ENCODE measurements at regions not wholly inside any gene's neighbourhood (a gene's known extent, or its start where the extent isn't known, plus 50 kb on each side); places are given as distances from the start of the nearest gene placed in this dataset.
"Not testable (repeated sequence)": the region's sequence is repeated elsewhere in the genome, so short reads cannot be mapped to it uniquely, and the experiment has no call there.

DNA sequence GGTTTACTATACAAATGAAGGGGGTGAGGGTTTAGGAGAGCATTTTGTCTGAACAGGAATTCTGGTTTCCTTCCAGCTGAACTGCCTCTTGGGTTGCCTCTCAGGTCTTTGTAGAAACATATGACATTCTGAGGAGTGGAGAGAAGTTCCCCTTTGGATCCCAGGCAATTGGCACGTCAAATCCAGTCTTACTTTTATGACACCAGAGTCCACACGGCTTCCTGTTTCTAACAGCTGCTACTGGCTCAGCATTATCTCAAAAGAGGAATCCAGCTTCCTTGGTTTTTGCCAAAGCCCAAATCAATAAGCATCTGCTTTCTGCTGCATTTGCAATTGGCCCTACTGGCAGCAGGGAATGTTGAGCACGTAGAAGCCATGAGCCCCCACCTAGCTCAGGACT is 97.6 kb upstream of the FAM20A start:
- DNase-seq = no peak

DNA sequence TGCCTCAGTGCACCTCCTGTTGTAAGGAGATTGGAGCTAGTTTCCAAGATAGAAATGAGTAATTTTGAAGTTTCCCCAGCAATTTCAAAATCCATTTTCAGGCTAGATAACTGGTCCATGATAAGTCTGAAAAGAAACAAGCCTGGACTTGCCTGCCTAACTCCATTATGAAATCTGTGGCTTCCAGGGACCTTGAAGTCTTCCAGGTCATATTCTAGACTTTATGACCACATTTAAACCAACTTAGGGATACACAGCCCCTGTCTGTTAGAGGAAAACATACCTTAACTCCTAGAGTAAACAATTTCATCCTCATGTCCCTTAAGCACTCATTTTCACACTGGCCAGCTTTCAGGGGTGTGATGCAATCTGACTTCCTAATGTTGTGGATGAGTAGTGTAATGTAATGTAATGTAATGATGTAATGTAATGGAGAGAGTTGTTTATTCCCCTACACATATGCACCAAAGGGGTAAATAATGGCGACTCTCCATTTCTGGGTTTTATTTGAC is 96.7 kb upstream of the FAM20A start:
- DNase-seq = no peak

GRCh38 chr17:68695659-68696058 is 94.5 kb upstream of the FAM20A start:
- no peak for DNase-seq

GRCh38 chr17:68694791-68695485 is 93.8 kb upstream of the FAM20A start:
- DNase-seq = no peak

DNA sequence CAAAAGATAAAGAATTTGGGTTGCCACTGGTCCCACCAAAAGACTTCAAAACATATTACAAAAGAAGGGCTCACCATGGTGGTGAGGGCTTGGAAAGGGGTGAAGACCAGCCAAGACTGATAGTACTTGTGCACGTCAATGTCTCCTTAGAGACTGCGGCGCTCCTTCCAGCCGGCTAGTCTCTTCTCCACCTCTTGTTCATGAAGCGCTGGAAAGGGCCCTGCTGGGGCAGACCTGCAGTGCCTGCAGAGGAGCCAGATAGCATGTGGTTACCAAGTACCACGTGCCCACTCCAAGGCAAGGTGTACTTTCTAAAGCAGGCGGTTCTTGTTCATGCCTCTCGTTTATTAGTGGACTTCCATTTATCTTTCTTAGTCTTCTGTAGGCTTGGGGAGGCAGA is 92.7 kb upstream of the FAM20A start:
- no peak for DNase-seq

DNA sequence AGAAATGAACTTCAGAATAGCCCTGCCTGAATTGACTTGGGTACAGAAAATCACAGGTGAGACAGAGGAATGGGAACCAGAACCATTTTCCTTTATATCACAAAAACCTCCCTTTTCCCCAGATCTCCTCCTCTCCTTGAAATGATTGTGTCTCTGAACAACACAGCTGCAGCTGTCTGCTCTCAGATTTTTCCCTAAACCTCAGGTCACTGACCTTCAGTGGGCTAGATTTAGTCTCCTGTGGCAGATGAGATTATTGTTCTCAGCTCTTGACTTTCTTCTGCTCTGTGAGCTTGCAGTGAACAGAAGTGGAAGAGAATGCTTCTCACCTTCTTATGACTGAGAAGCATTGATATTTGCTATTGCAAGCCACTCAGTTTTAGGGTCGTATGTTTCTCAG is 92.3 kb upstream of the FAM20A start:
- no peak for DNase-seq

GRCh38 chr17:68686108-68686988 is 85.2 kb upstream of the FAM20A start:
- no peak for DNase-seq

DNA sequence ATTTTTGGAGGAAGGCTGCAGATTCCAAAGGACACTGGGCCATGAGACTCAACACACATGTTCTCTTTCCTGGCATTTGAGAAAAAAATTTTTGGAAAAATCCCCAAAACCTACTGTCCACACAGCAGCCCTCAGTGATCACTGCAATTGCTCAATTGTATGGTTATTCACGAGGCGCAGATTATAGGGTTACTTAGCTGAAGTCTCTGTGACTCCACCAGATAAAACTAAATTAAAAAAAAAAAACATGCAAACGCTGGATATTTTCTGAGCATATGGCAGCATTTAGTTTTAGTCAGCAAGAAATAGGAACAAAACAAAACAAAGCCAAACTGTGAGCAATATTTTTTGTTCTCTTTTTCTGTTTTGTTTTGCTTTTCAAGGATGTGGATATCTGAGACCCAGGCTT is 83.8 kb upstream of the FAM20A start:
- DNase-seq = no peak

DNA sequence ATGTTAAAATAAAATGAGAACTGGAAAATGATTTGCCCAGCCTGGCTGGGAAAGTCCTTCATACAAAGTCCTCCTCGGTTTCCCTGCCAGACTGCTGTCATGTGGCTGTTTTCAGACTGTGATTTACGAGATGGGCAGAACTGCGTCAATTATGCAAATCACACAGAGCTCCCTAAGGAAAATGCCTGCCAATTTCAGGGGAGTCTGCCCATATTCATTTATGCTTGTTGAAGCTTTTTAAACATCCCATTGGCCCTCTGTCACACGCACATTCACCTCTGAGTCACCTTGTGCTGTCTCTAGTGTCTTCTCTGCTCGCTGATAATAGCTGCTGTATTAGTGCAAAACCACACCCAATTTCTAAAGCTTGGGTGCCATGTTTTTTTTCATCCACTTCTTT is 81.7 kb upstream of the FAM20A start:
- no peak for DNase-seq

- DNase-seq = no peak
These were observed 78.7 kb upstream of the FAM20A start for GRCh38 chr17:68679882-68680281.

- no peak for DNase-seq
These were observed 75.7 kb upstream of the FAM20A start for GRCh38 chr17:68676856-68677255.

- no peak for DNase-seq
These were observed 74.6 kb upstream of the FAM20A start for GRCh38 chr17:68675723-68676122.

DNA sequence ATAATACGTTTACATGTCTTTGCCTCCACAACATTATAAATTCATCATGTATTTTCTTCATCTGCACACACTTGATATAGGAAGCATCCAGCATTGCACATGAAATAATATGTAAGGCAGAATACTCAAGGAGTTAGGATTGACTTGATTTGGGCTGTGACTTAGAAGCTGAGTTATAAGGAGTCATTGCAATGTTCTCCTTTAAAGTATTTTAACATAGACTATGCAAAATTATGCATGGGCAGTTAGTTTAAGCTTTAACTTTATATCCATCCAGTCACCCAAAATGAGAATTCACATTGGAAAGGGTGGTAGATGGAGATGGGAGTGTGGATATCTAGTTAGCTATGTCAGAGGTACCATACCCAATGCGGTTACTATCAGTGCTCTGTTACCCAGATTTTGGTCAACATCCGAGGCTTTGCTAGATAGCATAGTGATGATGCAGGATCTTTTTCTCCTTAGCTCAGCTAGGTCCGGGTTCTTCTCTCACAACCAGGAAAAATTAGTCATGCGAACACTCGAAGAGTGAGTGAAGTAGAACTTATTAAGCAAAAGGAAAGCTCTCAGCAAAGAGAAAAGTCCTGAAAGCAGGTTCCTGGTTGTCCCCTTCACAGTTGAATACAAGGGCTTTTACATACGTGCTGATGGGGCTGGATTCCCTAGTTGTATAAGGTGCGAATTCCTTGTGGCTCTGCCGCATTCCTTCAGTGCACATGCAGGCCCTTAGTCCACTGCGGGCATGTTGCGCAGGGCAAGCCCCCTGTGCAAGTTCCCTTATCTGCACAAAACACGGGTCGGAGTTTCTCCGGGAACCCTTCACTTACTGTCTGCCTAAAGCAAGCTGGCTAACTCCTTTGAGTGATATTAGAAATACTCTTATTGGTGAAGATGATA is 73.1 kb upstream of the FAM20A start:
- no peak for DNase-seq

- DNase-seq = no peak
These were observed 70.0 kb upstream of the FAM20A start for GRCh38 chr17:68670967-68671693.

GRCh38 chr17:68666438-68666837 is 65.3 kb upstream of the FAM20A start:
- DNase-seq = not testable (repeated sequence)

- no peak for DNase-seq
These were observed 64.2 kb upstream of the FAM20A start for GRCh38 chr17:68665373-68665772.

DNA sequence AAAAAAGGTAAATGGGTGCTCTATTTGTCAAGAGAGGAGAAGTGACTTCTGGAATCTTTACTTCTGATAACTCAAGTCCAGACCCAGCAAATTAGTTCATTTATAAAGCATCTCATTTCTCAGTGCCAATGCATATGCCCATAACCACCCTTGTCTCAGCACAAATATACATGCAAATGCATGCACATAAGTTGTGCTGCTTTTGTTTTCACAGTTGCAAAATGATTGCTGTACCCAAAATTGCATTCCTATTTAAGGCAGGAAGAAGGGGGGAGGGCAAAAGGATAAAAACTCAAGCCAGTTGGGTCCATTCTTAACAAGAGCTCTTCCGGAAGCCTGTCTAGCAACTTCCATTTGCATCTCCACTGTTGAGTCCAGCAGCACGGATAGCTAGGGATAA is 61.3 kb upstream of the FAM20A start:
- DNase-seq = no peak

DNA sequence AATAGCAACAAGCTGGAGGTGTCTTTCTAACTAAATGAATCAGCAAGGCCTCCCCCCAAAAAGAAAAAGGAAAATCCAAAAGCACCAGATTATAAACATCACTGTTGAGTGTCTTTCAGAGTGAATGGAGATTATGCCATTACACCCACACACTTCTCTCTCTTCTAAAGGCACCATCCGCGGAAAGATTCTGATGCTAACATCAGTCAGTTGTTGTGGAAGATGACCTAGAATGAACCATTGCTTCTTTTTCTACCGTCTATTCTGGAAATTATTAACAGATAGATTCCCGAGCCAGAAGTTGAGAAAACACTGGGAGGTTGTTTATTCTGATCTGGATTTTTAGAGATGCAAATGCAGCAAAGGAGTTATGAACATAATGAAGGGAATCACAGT is 60.9 kb upstream of the FAM20A start:
- no peak for DNase-seq

GRCh38 chr17:68661265-68662036 is 60.3 kb upstream of the FAM20A start:
- DNase-seq = no peak

- DNase-seq = no peak
These were observed 59.1 kb upstream of the FAM20A start for GRCh38 chr17:68660302-68660701.

GRCh38 chr17:68658999-68659780 is 58.0 kb upstream of the FAM20A start:
- no peak for DNase-seq
